Right forelimb (tissue), 1 donor: ENCODE measurements at regions not wholly inside any gene's neighbourhood (a gene's known extent, or its start where the extent isn't known, plus 50 kb on each side); places are given as distances from the start of the nearest gene placed in this dataset.
A peak's percentile ranks its signal among the peaks of the same experiment; 100 is the strongest.

ENCODE experiments used
- DNase-seq: peaks from one replicate; pipeline ENCODE4 v3.0.0-alpha.2; 2018

GRCh38 chr4:20408611-20409010 is 156.9 kb downstream of the SLIT2 start:
- no peak for DNase-seq

- DNase-seq: no peak
These were observed 160.4 kb downstream of the SLIT2 start for GRCh38 chr4:20412072-20412471.

- no peak for DNase-seq
These were observed 165.1 kb downstream of the SLIT2 start for GRCh38 chr4:20416800-20417199.

GRCh38 chr4:20418861-20419451 is 167.3 kb downstream of the SLIT2 start:
- no peak for DNase-seq

GRCh38 chr4:20420916-20421602 is 169.4 kb downstream of the SLIT2 start:
- DNase-seq: no peak

- no peak for DNase-seq
These were observed 169.9 kb downstream of the SLIT2 start for GRCh38 chr4:20421603-20421985.

GRCh38 chr4:20422398-20422797 is 170.7 kb downstream of the SLIT2 start:
- DNase-seq: no peak

- DNase-seq: no peak
These were observed 171.7 kb downstream of the SLIT2 start for GRCh38 chr4:20423420-20423819.

- no peak for DNase-seq
These were observed 174.3 kb downstream of the SLIT2 start for GRCh38 chr4:20426028-20426427.

GRCh38 chr4:20428436-20429160 is 176.9 kb downstream of the SLIT2 start:
- peak; percentile 47 for DNase-seq

- no peak for DNase-seq
These were observed 178.7 kb downstream of the SLIT2 start for GRCh38 chr4:20430259-20430941.

- no peak for DNase-seq
These were observed 179.8 kb downstream of the SLIT2 start for GRCh38 chr4:20431543-20431951.

- no peak for DNase-seq
These were observed 180.4 kb downstream of the SLIT2 start for GRCh38 chr4:20432088-20432487.

GRCh38 chr4:20433097-20433705 is 181.5 kb downstream of the SLIT2 start:
- no peak for DNase-seq

GRCh38 chr4:20440170-20440569 is 188.5 kb downstream of the SLIT2 start:
- no peak for DNase-seq

GRCh38 chr4:20443015-20443805 is 191.5 kb downstream of the SLIT2 start:
- DNase-seq: no peak

- no peak for DNase-seq
These were observed 193.1 kb downstream of the SLIT2 start for GRCh38 chr4:20444599-20445337.

GRCh38 chr4:20445933-20446723 is 194.4 kb downstream of the SLIT2 start:
- no peak for DNase-seq

- DNase-seq: no peak
These were observed 195.4 kb downstream of the SLIT2 start for GRCh38 chr4:20447103-20447502.

GRCh38 chr4:20451986-20452385 is 200.3 kb downstream of the SLIT2 start:
- no peak for DNase-seq

GRCh38 chr4:20454515-20454914 is 202.8 kb downstream of the SLIT2 start:
- DNase-seq: no peak
